BLaER1 (cell line): ENCODE measurements at regions not wholly inside any gene's neighbourhood (a gene's known extent, or its start where the extent isn't known, plus 50 kb on each side); places are given as distances from the start of the nearest gene placed in this dataset.

Source experiments
- H3K27ac ChIP-seq: shearing (Covaris generic); formaldehyde crosslinking; 2 replicates; pipeline ENCODE4 v1.8.1; 2022
- H3K27me3 ChIP-seq: shearing (Covaris generic); formaldehyde crosslinking; 2 replicates; pipeline ENCODE4 v1.8.1; 2022
- H3K36me3 ChIP-seq: shearing (Covaris generic); formaldehyde crosslinking; 2 replicates; pipeline ENCODE4 v1.8.1; 2022
- H3K4me1 ChIP-seq: shearing (Covaris generic); formaldehyde crosslinking; 2 replicates; pipeline ENCODE4 v1.8.1; 2022
- H3K4me2 ChIP-seq: shearing (Covaris generic); formaldehyde crosslinking; 2 replicates; pipeline ENCODE4 v1.8.1; 2022
- H3K4me3 ChIP-seq: shearing (Covaris generic); formaldehyde crosslinking; 2 replicates; pipeline ENCODE4 v1.8.1; 2022
- H3K9ac ChIP-seq: shearing (Covaris generic); formaldehyde crosslinking; 2 replicates; pipeline ENCODE4 v1.8.1; 2022
- H3K9me3 ChIP-seq: shearing (Covaris generic); formaldehyde crosslinking; 2 replicates; pipeline ENCODE4 v1.8.1; 2022
- H4K20me1 ChIP-seq: shearing (Covaris generic); formaldehyde crosslinking; 2 replicates; pipeline ENCODE4 v1.8.1; 2022
- Cebpa-rat ChIP-seq: shearing (Covaris generic); IDR thresholded peaks from 2 replicates; pipeline ENCODE4 v1.8.1; 2022

DNA sequence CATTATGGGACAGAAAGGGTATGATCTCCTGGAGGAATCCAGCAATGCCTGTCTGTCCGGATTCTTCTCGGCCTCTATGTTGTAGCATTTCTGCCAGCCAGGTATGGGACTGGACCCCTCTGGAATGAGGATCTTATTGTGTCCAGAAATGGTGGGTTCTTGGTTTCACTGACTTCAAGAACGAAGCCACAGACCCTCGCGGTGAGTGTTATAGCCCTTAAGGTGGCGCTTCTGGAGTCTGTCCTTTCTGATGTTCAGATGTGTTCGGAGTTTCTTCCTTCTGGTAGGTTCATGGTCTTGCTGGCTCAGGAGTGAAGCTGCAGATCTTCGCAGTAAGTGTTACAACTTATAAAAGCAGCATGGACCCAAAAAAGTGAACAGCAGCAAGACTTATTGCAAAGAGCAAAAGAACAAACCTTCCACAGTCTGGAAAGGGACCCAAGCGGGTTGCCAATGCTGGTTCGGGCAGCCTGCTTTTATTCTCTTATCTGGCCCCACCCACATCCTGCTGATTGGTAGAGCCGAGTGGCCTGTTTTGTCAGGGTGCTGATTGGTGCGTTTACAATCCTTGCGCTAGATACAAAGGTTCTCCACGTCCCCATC is 62.3 kb upstream of the IER3 start:
- no peak overlapping the region for H3K4me3 ChIP-seq
- no peak overlapping the region for H3K27ac ChIP-seq
- no peak for TF ChIP-seq Cebpa-rat
- no peaks in the 10 kb centered on the region for H3K27me3 ChIP-seq
- H3K9me3 ChIP-seq, result no peaks in the 10 kb centered on the region
- H3K4me2 ChIP-seq, result no peak overlapping the region
- H4K20me1 ChIP-seq, result no peaks in the 10 kb centered on the region
- H3K36me3 ChIP-seq, result no peaks in the 10 kb centered on the region
- no peaks in the 10 kb centered on the region for H3K4me1 ChIP-seq
- H3K9ac ChIP-seq, result no peak overlapping the region

DNA sequence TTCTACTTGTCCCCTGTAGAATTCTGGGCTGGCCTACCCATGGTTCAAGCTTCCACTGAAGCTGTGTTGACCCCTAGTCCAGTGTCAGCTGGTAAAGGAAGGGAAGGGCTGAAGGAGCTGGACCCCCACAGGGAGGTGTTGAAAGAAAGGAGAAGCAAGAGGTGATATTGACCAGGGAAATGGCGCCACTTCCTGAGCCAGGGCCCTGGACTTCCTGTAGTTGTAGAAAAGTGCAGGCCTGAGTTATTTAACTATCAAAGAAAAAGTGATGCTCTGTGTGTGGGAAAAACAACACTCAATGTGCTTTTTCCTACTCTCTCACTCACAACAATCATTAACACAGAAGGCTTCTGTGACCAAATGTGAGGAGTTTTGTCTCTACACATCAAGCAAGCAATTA is 60.0 kb upstream of the IER3 start:
- H3K27ac ChIP-seq, result no peak overlapping the region

DNA sequence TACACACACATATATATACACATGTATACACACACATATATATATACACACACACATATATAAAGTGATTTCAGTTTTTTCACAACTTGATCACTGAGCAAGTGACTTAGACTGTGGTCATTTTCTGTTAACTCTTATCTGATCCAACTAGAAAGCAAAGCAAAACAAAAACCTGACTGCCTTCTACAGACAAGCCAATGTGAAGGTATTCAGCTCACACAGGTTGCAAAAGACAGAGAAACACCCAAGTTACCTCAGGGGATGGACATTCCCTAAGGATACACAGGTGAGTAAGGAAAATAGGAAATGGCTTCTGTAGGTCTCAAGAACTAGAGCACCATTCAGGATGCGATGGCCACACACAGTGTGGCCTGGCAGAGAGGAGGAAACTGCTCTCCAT is 58.4 kb upstream of the IER3 start:
- Histone ChIP-seq H3K36me3 (no peaks in the 10 kb centered on the region), H3K4me3 (no peak overlapping the region), H3K27ac (no peak overlapping the region), H3K9me3 (no peaks in the 10 kb centered on the region), H4K20me1 (no peaks in the 10 kb centered on the region), H3K4me2 (no peak overlapping the region), H3K9ac (no peak overlapping the region), H3K27me3 (no peaks in the 10 kb centered on the region), H3K4me1 (peaks cover 8% of the 10 kb centered on the region)
- TF ChIP-seq Cebpa-rat, result no peak

More for the DNA sequence above, 60.0 kb upstream of the IER3 start:
- no peaks in the 10 kb centered on the region for H3K27me3 ChIP-seq
- H3K9ac ChIP-seq, result no peak overlapping the region
- no peaks in the 10 kb centered on the region for H4K20me1 ChIP-seq
- no peak overlapping the region for H3K4me2 ChIP-seq
- peaks cover 6% of the 10 kb centered on the region for H3K4me1 ChIP-seq
- H3K9me3 ChIP-seq, result no peaks in the 10 kb centered on the region
- TF ChIP-seq Cebpa-rat, result no peak
- H3K36me3 ChIP-seq, result no peaks in the 10 kb centered on the region
- H3K4me3 ChIP-seq, result no peak overlapping the region

DNA sequence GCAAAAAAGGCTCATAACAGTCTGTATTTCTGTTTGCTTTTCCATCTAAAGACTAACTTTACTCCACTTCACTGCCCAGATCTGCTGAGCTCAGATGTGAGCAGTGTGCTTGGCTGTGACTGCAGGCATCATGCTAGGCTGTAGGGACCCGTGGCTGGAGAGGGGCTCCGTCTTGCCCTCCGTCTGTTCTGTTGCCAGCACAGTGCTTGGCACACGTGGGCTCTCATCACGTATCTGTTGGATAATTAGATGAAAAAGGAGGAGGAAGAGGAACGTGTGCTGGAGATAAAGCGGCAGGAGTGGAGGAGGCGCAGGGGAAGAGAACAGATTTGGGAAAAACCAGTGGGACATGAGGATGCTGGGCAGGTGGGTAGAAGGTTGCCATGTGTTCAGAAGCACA is 57.6 kb upstream of the IER3 start:
- peaks cover 8% of the 10 kb centered on the region for H3K4me1 ChIP-seq

DNA sequence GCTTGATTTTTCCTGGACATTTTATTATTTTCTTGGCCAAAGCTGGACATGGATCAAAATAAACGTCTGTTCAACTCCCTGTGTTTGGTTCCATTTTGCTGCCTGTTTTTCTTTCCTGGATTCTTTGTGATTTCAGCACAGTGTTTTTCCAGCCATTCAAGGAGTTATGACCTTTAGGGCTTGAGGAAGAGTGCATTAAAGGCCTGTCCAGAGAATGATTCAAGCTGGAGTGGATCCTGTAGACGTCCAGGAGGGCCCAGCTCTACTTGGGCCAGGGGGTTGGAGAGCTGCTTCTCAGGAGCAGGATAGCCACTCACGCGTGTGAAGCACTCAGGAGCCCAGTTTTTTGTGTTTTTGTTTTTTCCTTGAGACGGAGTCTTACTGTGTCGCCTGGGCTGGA is 56.5 kb upstream of the IER3 start:
- Histone ChIP-seq H3K36me3 (no peaks in the 10 kb centered on the region), H3K4me2 (no peak overlapping the region), H3K4me1 (peaks cover 8% of the 10 kb centered on the region), H3K9me3 (no peaks in the 10 kb centered on the region), H4K20me1 (no peaks in the 10 kb centered on the region), H3K4me3 (no peak overlapping the region), H3K27me3 (no peaks in the 10 kb centered on the region), H3K9ac (no peak overlapping the region), H3K27ac (no peak overlapping the region)
- TF ChIP-seq Cebpa-rat, result no peak

More for the DNA sequence above, 57.6 kb upstream of the IER3 start:
- no peaks in the 10 kb centered on the region for H4K20me1 ChIP-seq
- H3K4me2 ChIP-seq, result no peak overlapping the region
- H3K36me3 ChIP-seq, result no peaks in the 10 kb centered on the region
- H3K9ac ChIP-seq, result no peak overlapping the region
- no peaks in the 10 kb centered on the region for H3K27me3 ChIP-seq
- no peak overlapping the region for H3K27ac ChIP-seq
- H3K9me3 ChIP-seq, result no peaks in the 10 kb centered on the region
- no peak for TF ChIP-seq Cebpa-rat
- H3K4me3 ChIP-seq, result no peak overlapping the region

DNA sequence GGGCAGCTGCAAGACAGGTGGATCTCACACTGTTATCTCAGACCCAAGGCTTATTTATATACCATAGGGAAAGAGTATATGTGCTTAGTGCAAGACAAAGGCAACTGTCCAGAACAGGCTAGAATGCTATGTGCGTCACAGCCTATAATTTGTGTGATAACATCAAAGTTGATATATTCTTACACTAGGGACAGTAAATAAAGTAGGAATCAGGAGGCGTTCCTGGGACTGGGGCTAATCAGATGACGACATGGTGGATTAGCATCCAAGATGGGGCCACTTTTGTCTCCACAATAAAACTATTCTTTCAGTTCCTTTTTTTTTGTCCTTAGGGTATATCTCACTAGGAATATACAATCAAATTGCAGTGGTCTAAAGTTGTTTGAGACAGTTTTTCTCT is 54.9 kb upstream of the IER3 start:
- no peak for TF ChIP-seq Cebpa-rat
- H4K20me1 ChIP-seq, result no peaks in the 10 kb centered on the region
- H3K4me3 ChIP-seq, result no peak overlapping the region
- no peaks in the 10 kb centered on the region for H3K27me3 ChIP-seq
- no peak overlapping the region for H3K9ac ChIP-seq
- H3K4me2 ChIP-seq, result no peak overlapping the region
- H3K4me1 ChIP-seq, result peaks cover 13% of the 10 kb centered on the region
- no peaks in the 10 kb centered on the region for H3K36me3 ChIP-seq
- H3K27ac ChIP-seq, result no peak overlapping the region
- H3K9me3 ChIP-seq, result no peaks in the 10 kb centered on the region

DNA sequence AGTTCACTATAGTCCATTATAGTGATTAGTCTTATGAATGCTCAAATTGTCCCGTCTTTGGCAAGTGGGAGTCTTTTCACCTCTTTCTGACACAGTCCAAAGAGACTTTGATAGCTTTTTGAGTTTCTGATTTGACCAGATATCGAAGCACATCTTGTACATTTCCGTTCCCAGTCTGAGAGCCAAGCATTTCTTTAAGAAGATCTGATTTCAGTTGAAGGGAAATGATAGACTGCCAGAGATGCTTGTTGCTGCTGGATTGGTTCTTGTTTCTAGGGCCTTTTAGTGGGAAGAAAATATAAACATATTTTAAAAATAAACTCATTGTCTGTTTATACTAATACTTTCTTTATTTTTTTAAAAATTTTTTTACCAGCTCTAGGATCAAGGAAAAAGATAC is 54.1 kb upstream of the IER3 start:
- H3K27ac ChIP-seq, result no peak overlapping the region
- H3K4me2 ChIP-seq, result no peak overlapping the region
- no peak overlapping the region for H3K4me3 ChIP-seq
- H3K9me3 ChIP-seq, result no peaks in the 10 kb centered on the region
- H4K20me1 ChIP-seq, result no peaks in the 10 kb centered on the region
- H3K27me3 ChIP-seq, result no peaks in the 10 kb centered on the region
- H3K4me1 ChIP-seq, result peaks cover 20% of the 10 kb centered on the region
- H3K9ac ChIP-seq, result no peak overlapping the region
- no peaks in the 10 kb centered on the region for H3K36me3 ChIP-seq
- no peak for TF ChIP-seq Cebpa-rat

DNA sequence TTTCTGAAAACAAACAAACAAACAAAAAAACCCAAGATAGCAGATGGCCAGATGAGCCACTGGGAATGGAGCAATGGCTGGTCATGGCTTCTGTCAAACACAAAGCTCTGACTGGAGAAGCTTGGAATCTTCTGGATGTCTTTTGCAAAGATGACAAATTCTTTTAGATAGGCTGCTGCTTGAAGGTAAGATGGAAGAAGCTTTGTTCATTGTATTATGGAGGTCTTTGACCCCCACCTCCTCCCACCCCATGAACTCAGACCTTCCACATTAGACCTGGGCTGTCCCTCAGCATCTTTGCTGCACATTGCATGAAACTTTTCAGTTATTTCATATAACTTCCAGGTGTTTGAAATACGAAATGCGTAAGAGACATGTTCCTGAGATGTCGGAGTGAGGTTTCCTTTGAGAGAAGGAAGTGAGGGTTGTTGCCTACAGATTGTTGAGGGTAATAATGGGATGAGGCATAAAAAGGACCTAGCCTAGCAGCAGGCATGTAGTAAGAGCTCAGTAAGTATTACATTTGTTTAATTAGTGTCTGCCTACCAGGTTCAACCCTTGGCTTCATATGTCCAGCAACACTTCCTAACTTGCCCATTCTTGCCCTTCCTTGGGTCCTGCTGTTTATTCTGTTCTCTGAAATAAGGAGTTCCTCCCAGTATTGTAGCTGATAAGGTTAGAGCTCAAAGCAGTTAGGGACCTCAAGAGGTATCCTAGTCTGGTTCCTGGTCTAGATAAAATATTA is 51.4 kb upstream of the IER3 start:
- H3K4me2 ChIP-seq, result no peak overlapping the region
- no peaks in the 10 kb centered on the region for H3K27me3 ChIP-seq
- no peak overlapping the region for H3K4me3 ChIP-seq
- H3K36me3 ChIP-seq, result no peaks in the 10 kb centered on the region
- H4K20me1 ChIP-seq, result no peaks in the 10 kb centered on the region
- no peaks in the 10 kb centered on the region for H3K9me3 ChIP-seq
- peaks cover 36% of the 10 kb centered on the region for H3K4me1 ChIP-seq
- no peak overlapping the region for H3K27ac ChIP-seq
- TF ChIP-seq Cebpa-rat, result no peak
- H3K9ac ChIP-seq, result no peak overlapping the region
